Mesenchymal stem cell (in vitro differentiated cells and primary cell): ENCODE measurements at regions not wholly inside any gene's neighbourhood (a gene's known extent, or its start where the extent isn't known, plus 50 kb on each side); places are given as distances from the start of the nearest gene placed in this dataset.

Experiments used
- DNase-seq: peaks from one replicate; pipeline ENCODE4 v3.0.0-alpha.2; 2013
- H2AFZ ChIP-seq: one replicate; pipeline ENCODE4 v1.6.1; 2013; ENCODE audit warnings: low read depth, mild to moderate bottlenecking, control low read depth, inconsistent platforms, low read length, moderate library complexity
- H2AK5ac ChIP-seq: 2 replicates; pipeline ENCODE4 v1.6.1; 2013; ENCODE audit warnings: low read length, moderate library complexity, mild to moderate bottlenecking, inconsistent platforms; ENCODE audit not compliant: severe bottlenecking
- H2BK120ac ChIP-seq: one replicate; pipeline ENCODE4 v1.6.1; 2013; ENCODE audit warnings: low read depth, mild to moderate bottlenecking, inconsistent platforms, low read length, moderate library complexity
- H2BK12ac ChIP-seq, 2 experiments: one replicate each; pipeline ENCODE4 v1.6.1; 2013; ENCODE audit warnings: inconsistent platforms in 2 of 2, low read length in 2 of 2, mild to moderate bottlenecking in 2 of 2, moderate library complexity in 2 of 2, control low read depth in 1 of 2
- H2BK15ac ChIP-seq: one replicate; pipeline ENCODE4 v1.6.1; 2013; ENCODE audit warnings: mild to moderate bottlenecking, low read depth, inconsistent platforms; ENCODE audit not compliant: poor library complexity, severe bottlenecking
- H2BK5ac ChIP-seq: 2 replicates; pipeline ENCODE4 v1.6.1; 2013; ENCODE audit warnings: low read depth, mild to moderate bottlenecking, low read length, control low read depth, inconsistent platforms; ENCODE audit not compliant: poor library complexity, severe bottlenecking
- H3K14ac ChIP-seq, 2 experiments: one replicate each; pipeline ENCODE4 v1.6.1; 2013; ENCODE audit warnings: inconsistent platforms in 2 of 2, low read length in 2 of 2, control low read depth in 1 of 2, mild to moderate bottlenecking in 1 of 2, moderate library complexity in 1 of 2
- H3K18ac ChIP-seq, 2 experiments: one replicate each; pipeline ENCODE4 v1.6.1; 2013; ENCODE audit warnings: inconsistent platforms in 2 of 2, low read length in 2 of 2, control low read depth in 1 of 2, low read depth in 1 of 2, mild to moderate bottlenecking in 1 of 2
- H3K23ac ChIP-seq, 2 experiments: one replicate each; pipeline ENCODE4 v1.6.1; 2013; ENCODE audit warnings: inconsistent platforms in 2 of 2, low read length in 2 of 2, mild to moderate bottlenecking in 2 of 2, moderate library complexity in 2 of 2, control low read depth in 1 of 2
- H3K27ac ChIP-seq: 2 replicates; pipeline ENCODE4 v1.5.1; 2013; ENCODE audit warnings: mild to moderate bottlenecking, moderate library complexity, low read length, control low read depth, inconsistent platforms; ENCODE audit not compliant: poor library complexity, severe bottlenecking
- H3K27me3 ChIP-seq, 2 experiments: 2 replicates each; pipeline versions ENCODE4 v1.6.1 to v1.7.0; 2013; ENCODE audit warnings: low read length in 2 of 2, mild to moderate bottlenecking in 2 of 2, moderate library complexity in 2 of 2, control low read depth in 1 of 2, inconsistent platforms in 1 of 2; ENCODE audit not compliant: control insufficient read depth in 1 of 2, insufficient read depth in 1 of 2
- H3K36me3 ChIP-seq, 2 experiments: 2 replicates each; pipeline versions ENCODE4 v1.6.1 to v1.7.0; 2013; ENCODE audit warnings: low read length in 2 of 2, control low read depth in 1 of 2, inconsistent platforms in 1 of 2, low read depth in 1 of 2, mild to moderate bottlenecking in 1 of 2; ENCODE audit not compliant: insufficient read depth in 2 of 2, control insufficient read depth in 1 of 2
- H3K4ac ChIP-seq, 2 experiments: one replicate each; pipeline ENCODE4 v1.6.1; 2013; ENCODE audit warnings: inconsistent platforms in 2 of 2, low read length in 2 of 2, mild to moderate bottlenecking in 2 of 2, moderate library complexity in 2 of 2, control low read depth in 1 of 2, low read depth in 1 of 2
- H3K4me1 ChIP-seq: 2 replicates; pipeline ENCODE4 v1.6.1; 2013; ENCODE audit warnings: low read depth, low read length, control low read depth; ENCODE audit not compliant: control insufficient read depth, insufficient read depth
- H3K4me2 ChIP-seq: 2 replicates; pipeline ENCODE4 v1.6.1; 2013; ENCODE audit warnings: low read length, mild to moderate bottlenecking, inconsistent platforms; ENCODE audit not compliant: poor library complexity, severe bottlenecking
- H3K4me3 ChIP-seq, 2 experiments: 2 replicates each; pipeline versions ENCODE4 v1.5.1 to v1.7.0; 2013; ENCODE audit warnings: low read length in 2 of 2, mild to moderate bottlenecking in 2 of 2, control low read depth in 1 of 2, low read depth in 1 of 2; ENCODE audit not compliant: insufficient read depth in 1 of 2
- H3K79me1 ChIP-seq: replicated peaks from 2 replicates; pipeline ENCODE4 v1.6.1; 2013; ENCODE audit warnings: mild to moderate bottlenecking, control low read depth, low read length, inconsistent platforms; ENCODE audit not compliant: poor library complexity, severe bottlenecking
- H3K9ac ChIP-seq: 2 replicates; pipeline ENCODE4 v1.7.0; 2013; ENCODE audit warnings: mild to moderate bottlenecking, low read length, moderate library complexity
- H3K9me3 ChIP-seq: 2 replicates; pipeline ENCODE4 v1.7.0; 2013; ENCODE audit warnings: mild to moderate bottlenecking, low read length; ENCODE audit not compliant: control insufficient read depth
- H4K8ac ChIP-seq: one replicate; pipeline ENCODE4 v1.6.1; 2013; ENCODE audit warnings: inconsistent platforms, mild to moderate bottlenecking, low read length, moderate library complexity
- H4K91ac ChIP-seq: one replicate; pipeline ENCODE4 v1.6.1; 2013; ENCODE audit warnings: mild to moderate bottlenecking, low read length, inconsistent platforms
- WGBS: methylation state at CpG from one replicate; pipeline ENCODE4 v1.1.7; 2013; ENCODE audit warnings: mixed read lengths; 5-methylcytosine and 5-hydroxymethylcytosine counted together

- Histone ChIP-seq H3K18ac (no peak overlapping the region), H2BK120ac (no peak overlapping the region), H2BK5ac (no peak overlapping the region), H3K36me3 (no peaks in the 10 kb centered on the region), H2BK12ac (no peak overlapping the region), H3K27me3 (no peaks in the 10 kb centered on the region), H3K23ac (no peak overlapping the region), H3K9me3 (no peaks in the 10 kb centered on the region), H3K4ac (no peak overlapping the region), H3K4me1 (no peaks in the 10 kb centered on the region), H3K9ac (no peak overlapping the region), H4K8ac (no peak overlapping the region), H3K79me1 (no peaks in the 10 kb centered on the region), H3K4me3 (no peak overlapping the region), H3K4me2 (no peak overlapping the region), H2AFZ (no peak overlapping the region), H4K91ac (no peak overlapping the region), H3K14ac (no peak overlapping the region), H2AK5ac (no peak overlapping the region), H3K27ac (no peak overlapping the region), H2BK15ac (no peak overlapping the region)
- WGBS, result no CpG with 5 or more reads among the region's 1 CpG
- peak; percentile 24 for DNase-seq
Measured at GRCh38 chr2:22282220-22282619, 1102.8 kb upstream of the KLHL29 start.

- Histone ChIP-seq H3K27ac (no peak overlapping the region), H3K4me1 (no peaks in the 10 kb centered on the region), H2BK15ac (no peak overlapping the region), H3K14ac (no peak overlapping the region), H3K9me3 (no peaks in the 10 kb centered on the region), H2BK12ac (no peak overlapping the region), H3K79me1 (no peaks in the 10 kb centered on the region), H3K27me3 (no peaks in the 10 kb centered on the region), H4K91ac (no peak overlapping the region), H3K4me3 (no peak overlapping the region), H2AFZ (no peak overlapping the region), H2BK5ac (no peak overlapping the region), H3K36me3 (no peaks in the 10 kb centered on the region), H3K4me2 (no peak overlapping the region), H2AK5ac (no peak overlapping the region), H4K8ac (no peak overlapping the region), H3K9ac (no peak overlapping the region), H3K23ac (no peak overlapping the region), H3K4ac (no peak overlapping the region), H3K18ac (no peak overlapping the region), H2BK120ac (no peak overlapping the region)
- 85% methylated on average over 3 of the region's 6 CpGs for WGBS
- no peak for DNase-seq
Measured at GRCh38 chr2:22282916-22283315, 1102.1 kb upstream of the KLHL29 start.

GRCh38 chr2:22283436-22283835 is 1101.5 kb upstream of the KLHL29 start:
- no peak overlapping the region for H2BK12ac ChIP-seq
- H3K4me3 ChIP-seq, result no peak overlapping the region
- H3K27ac ChIP-seq, result no peak overlapping the region
- H3K4me2 ChIP-seq, result no peak overlapping the region
- no peak overlapping the region for H3K18ac ChIP-seq
- H4K8ac ChIP-seq, result no peak overlapping the region
- no peak overlapping the region for H2BK5ac ChIP-seq
- no peaks in the 10 kb centered on the region for H3K9me3 ChIP-seq
- no peak overlapping the region for H2AFZ ChIP-seq
- H3K4me1 ChIP-seq, result no peaks in the 10 kb centered on the region
- no peaks in the 10 kb centered on the region for H3K27me3 ChIP-seq
- H2BK120ac ChIP-seq, result no peak overlapping the region
- no peak overlapping the region for H2AK5ac ChIP-seq
- no peaks in the 10 kb centered on the region for H3K36me3 ChIP-seq
- WGBS, result 88% methylated on average over 7 of the region's 9 CpGs
- DNase-seq, result no peak
- no peak overlapping the region for H3K23ac ChIP-seq
- no peak overlapping the region for H3K14ac ChIP-seq
- H3K79me1 ChIP-seq, result no peaks in the 10 kb centered on the region
- H3K9ac ChIP-seq, result no peak overlapping the region
- H2BK15ac ChIP-seq, result no peak overlapping the region
- H3K4ac ChIP-seq, result no peak overlapping the region
- H4K91ac ChIP-seq, result no peak overlapping the region

GRCh38 chr2:22290302-22290701 is 1094.7 kb upstream of the KLHL29 start:
- no peak overlapping the region for H3K4me3 ChIP-seq
- H2BK12ac ChIP-seq, result no peak overlapping the region
- no peak overlapping the region for H2BK5ac ChIP-seq
- DNase-seq, result no peak
- H3K23ac ChIP-seq, result no peak overlapping the region
- H3K14ac ChIP-seq, result no peak overlapping the region
- WGBS, result 82% methylated on average over 1 of the region's 1 CpG
- H4K8ac ChIP-seq, result no peak overlapping the region
- H3K27ac ChIP-seq, result no peak overlapping the region
- H3K36me3 ChIP-seq, result no peaks in the 10 kb centered on the region
- no peaks in the 10 kb centered on the region for H3K4me1 ChIP-seq
- H3K9me3 ChIP-seq, result no peaks in the 10 kb centered on the region
- H2AFZ ChIP-seq, result no peak overlapping the region
- no peaks in the 10 kb centered on the region for H3K27me3 ChIP-seq
- no peak overlapping the region for H2BK120ac ChIP-seq
- no peak overlapping the region for H2AK5ac ChIP-seq
- H3K4me2 ChIP-seq, result no peak overlapping the region
- H2BK15ac ChIP-seq, result no peak overlapping the region
- H3K18ac ChIP-seq, result no peak overlapping the region
- H3K79me1 ChIP-seq, result no peaks in the 10 kb centered on the region
- no peak overlapping the region for H3K4ac ChIP-seq
- H4K91ac ChIP-seq, result no peak overlapping the region
- H3K9ac ChIP-seq, result no peak overlapping the region
